ENCODE measurements at regions not wholly inside any gene's neighbourhood (a gene's known extent, or its start where the extent isn't known, plus 50 kb on each side); places are given as distances from the start of the nearest gene placed in this dataset.

DNA sequence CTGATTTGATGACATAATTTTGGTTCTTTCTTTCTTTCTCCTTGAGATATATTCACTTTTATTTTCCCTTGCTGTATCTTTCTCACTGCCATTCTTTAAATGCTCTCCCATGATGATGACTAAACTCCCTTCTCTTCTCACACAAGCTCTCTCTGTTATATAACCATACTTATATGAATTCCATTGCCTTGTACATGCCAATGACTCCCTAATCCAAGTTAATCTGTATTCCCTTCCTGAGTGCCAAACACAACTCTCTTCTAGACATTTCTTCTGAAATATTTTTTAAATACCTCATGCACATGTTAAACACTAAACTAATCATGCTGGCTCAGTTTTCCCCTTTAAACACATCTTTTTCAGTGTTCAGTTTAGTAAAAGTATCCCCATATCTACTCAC is 62.2 kb upstream of the ST8SIA4 start:
- DNase-seq (ENCODE audit: insufficient read length) (no peak), FAIRE-seq (no peak)
- TF ChIP-seq POLR2A (IDR thresholded peaks at IDR 0.05; ENCODE audit: low read depth, low read length) (no peak), POLR2AphosphoS5 (IDR thresholded peaks at IDR 0.05; ENCODE audit: low read depth, low read length) (no peak), TAF1 (IDR thresholded peaks at IDR 0.05; ENCODE audit: borderline replicate concordance, low read depth, low read length) (no peak)
